ENCODE measurements at regions not wholly inside any gene's neighbourhood (a gene's known extent, or its start where the extent isn't known, plus 50 kb on each side); places are given as distances from the start of the nearest gene placed in this dataset.

DNA sequence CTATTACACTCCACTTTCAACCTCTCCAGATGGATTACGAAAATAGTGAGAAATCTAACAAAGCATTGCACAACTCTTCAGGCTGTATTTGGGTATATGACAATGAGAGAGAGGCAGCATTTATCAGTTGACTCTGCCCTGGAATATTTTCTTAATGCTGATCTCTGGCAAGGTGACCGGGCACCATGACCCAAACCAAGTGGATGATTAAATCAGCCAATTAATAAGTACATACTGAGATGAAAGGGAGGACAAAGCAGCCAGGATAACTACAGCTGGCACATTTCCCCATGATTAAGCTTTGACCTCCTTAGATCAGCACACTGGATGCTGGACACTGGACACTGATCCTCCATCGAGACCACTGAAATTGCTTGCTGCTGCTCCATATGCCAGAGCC, 218.2 kb downstream of the ASCL1 start:
- Histone ChIP-seq H3K4me2 (ENCODE audit: insufficient read depth, low read length) (no peak overlapping the region), H3K9me3 (replicated peaks; ENCODE audit: control insufficient read depth, insufficient read depth, low read depth, low read length) (no peaks in the 10 kb centered on the region), H3K9me1 (ENCODE audit: control insufficient read depth, insufficient read depth, low read length) (no peaks in the 10 kb centered on the region), H3K4me3 (no peak overlapping the region), H3K79me2 (ENCODE audit: control insufficient read depth, insufficient read depth, low read length) (no peaks in the 10 kb centered on the region), H4K20me1 (replicated peaks; ENCODE audit: control insufficient read depth, insufficient read depth, low read length) (no peaks in the 10 kb centered on the region), H3K4me1 (replicated peaks in 1 of 2; ENCODE audit: control insufficient read depth in 2 of 2, insufficient read depth in 2 of 2, low read length in 2 of 2) (no peaks in the 10 kb centered on the region), H3K27me3 (ENCODE audit: control insufficient read depth in 2 of 2, insufficient read depth in 2 of 2, low read length in 2 of 2) (no peaks in the 10 kb centered on the region), H3K27ac (ENCODE audit: extremely low read depth, low read depth, low read length) (no peak overlapping the region), H2AFZ (ENCODE audit: low read depth, low read length) (no peak overlapping the region), H3K36me3 (ENCODE audit: control insufficient read depth, insufficient read depth, low read length) (no peaks in the 10 kb centered on the region), H3K9ac (ENCODE audit: insufficient read depth in 1 of 2, low read depth in 2 of 2, low read length in 2 of 2) (no peak overlapping the region)
- DNase-seq (ENCODE audit: extremely low read depth in 1 of 4, low spot score in 3 of 4) (no peak), FAIRE-seq (no peak), ATAC-seq (no peak)
- no TSS peak for BruUV-seq (replicated peaks)
- intact Hi-C loops (cut with micrococcal nuclease), result no loop called here
- 0% methylated on average over 3 of the region's 3 CpGs for WGBS (ENCODE audit: insufficient coverage, low coverage, missing lambda C conversion rate)
- CTCF ChIA-PET (ENCODE audit: low intra/inter-chr PET ratio), result no interaction called here
- in situ Hi-C loops (cut with MboI), result no loop called here
- POLR2A ChIA-PET, result no interaction called here
- TF ChIP-seq HNRNPK (IDR thresholded peaks at IDR 0.05; ENCODE audit: low read depth, low read length, poor library complexity, severe bottlenecking) (no peak), ZC3H4 (CRISPR knock-in tag; IDR thresholded peaks at IDR 0.05; ENCODE audit: borderline replicate concordance) (no peak), TRIM25 (IDR thresholded peaks at IDR 0.05; ENCODE audit: borderline replicate concordance) (no peak), E2F6 (IDR thresholded peaks at IDR 0.05; ENCODE audit: borderline replicate concordance in 1 of 2, extremely low read depth in 1 of 2, insufficient read depth in 1 of 2, insufficient read length in 1 of 2, low read depth in 1 of 2, low read length in 1 of 2, poor library complexity in 1 of 2, severe bottlenecking in 1 of 2) (no peak), SAFB (IDR thresholded peaks at IDR 0.05; ENCODE audit: borderline replicate concordance, low read depth, low read length) (no peak), MLLT1 (IDR thresholded peaks at IDR 0.05) (no peak), ZNF717 (CRISPR knock-in tag; IDR thresholded peaks at IDR 0.05) (no peak), ZBED1 (IDR thresholded peaks at IDR 0.05) (no peak), LEF1 (IDR thresholded peaks at IDR 0.05) (no peak), KLF1 (tag; IDR thresholded peaks at IDR 0.05) (no peak), ZNF639 (CRISPR knock-in tag; conservative IDR thresholded peaks at IDR 0.05 in 1 of 2, IDR thresholded peaks at IDR 0.05 in 1 of 2) (no peak), KDM2B (CRISPR knock-in tag; IDR thresholded peaks at IDR 0.05) (no peak), SMAD2 (IDR thresholded peaks at IDR 0.05; ENCODE audit: low read depth, low read length) (no peak)
- TF ChIP-seq, protein P1, sequence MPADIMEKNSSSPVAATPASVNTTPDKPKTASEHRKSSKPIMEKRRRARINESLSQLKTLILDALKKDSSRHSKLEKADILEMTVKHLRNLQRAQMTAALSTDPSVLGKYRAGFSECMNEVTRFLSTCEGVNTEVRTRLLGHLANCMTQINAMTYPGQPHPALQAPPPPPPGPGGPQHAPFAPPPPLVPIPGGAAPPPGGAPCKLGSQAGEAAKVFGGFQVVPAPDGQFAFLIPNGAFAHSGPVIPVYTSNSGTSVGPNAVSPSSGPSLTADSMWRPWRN (IDR thresholded peaks at IDR 0.05; ENCODE audit: low read depth), result no peak
- TF ChIP-seq, protein P2, sequence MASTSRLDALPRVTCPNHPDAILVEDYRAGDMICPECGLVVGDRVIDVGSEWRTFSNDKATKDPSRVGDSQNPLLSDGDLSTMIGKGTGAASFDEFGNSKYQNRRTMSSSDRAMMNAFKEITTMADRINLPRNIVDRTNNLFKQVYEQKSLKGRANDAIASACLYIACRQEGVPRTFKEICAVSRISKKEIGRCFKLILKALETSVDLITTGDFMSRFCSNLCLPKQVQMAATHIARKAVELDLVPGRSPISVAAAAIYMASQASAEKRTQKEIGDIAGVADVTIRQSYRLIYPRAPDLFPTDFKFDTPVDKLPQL (IDR thresholded peaks at IDR 0.05; ENCODE audit: extremely low read depth, insufficient read length), result no peak
